HG03066 (cell line): ENCODE measurements at regions not wholly inside any gene's neighbourhood (a gene's known extent, or its start where the extent isn't known, plus 50 kb on each side); places are given as distances from the start of the nearest gene placed in this dataset.
"Not testable (repeated sequence)": the region's sequence is repeated elsewhere in the genome, so short reads cannot be mapped to it uniquely, and the experiment has no call there.

ENCODE experiments used
- ATAC-seq: cut with Tn5 transposase; IDR thresholded peaks from one replicate; pipeline ENCODE4 v1.9.1; 2021; ENCODE audit warnings: low read depth; ENCODE audit not compliant: unreplicated experiment

DNA sequence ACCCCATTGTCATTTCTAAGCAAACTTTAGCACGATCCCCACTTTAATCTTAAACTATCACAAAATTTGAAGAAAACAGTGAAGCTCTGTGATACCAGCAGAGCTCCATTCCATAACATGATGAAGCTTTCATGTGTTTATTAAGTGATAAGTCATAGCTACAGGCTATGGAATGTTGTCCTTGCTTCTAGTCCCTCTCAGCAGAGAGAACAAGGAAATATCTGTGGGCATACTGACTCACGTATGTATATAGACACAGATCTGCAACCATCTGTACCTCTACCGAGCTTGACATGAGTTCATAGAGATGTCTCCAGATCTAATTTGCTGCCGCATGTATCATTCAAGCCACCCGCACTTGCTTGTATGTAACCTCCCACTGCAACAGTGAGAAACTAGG is 588.9 kb downstream of the ETS1 start:
- ATAC-seq, result no peak

DNA sequence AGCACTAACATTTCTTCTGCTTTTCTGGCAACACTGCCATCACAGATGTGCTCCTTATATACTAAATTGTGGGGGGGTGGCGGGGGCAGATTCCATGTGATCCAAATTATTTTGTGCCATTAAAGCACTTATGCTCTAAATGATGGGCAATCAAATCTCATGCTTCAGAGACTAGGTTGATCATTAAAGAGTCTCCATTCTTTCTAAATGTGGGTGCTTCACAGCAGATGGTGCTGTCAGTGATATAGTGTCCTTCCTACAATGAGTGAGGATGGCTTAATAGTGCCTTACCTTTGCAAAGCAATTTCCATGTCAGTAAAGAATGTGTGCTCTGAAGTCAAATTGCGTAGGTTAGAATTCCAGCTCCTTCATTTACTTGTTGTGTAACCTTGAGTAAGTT is 589.8 kb downstream of the ETS1 start:
- no peak for ATAC-seq

DNA sequence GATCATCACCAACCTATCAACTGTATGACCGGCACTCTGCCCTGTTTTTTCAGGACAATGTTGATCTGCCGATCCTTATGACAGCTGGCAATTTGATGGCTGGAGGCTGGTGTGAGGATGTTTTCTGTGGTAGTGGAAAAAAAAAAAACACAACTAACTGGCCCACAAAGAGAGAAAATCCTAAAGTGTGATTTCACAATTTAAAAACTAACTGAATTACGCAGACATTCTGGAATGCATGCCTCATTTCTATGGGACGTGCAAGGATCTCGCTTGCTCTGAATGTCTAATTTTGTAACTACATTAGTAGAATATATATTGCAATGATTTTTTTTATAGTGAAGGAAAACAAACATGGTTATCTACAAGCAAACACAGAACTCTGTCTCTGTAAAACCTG is 590.5 kb downstream of the ETS1 start:
- ATAC-seq, result no peak

DNA sequence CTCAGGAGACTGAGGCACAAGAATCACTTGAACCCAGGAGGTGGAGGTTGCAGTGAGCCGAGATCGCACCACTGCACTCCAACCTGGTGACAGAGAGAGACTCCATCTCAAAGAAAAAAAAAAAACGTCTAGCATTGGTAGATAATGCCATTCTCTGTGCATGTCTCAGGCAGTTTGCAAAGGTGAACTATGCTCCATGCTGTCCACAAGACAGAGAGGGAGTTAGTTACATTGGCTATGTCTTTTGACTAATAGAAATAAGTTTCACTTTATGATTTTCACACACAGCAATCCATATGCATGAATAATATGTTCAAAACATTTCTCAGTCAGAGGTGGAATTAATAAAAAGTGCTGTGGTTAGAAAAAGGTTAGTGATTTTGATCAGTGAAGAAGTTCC is 591.4 kb downstream of the ETS1 start:
- ATAC-seq, result no peak

DNA sequence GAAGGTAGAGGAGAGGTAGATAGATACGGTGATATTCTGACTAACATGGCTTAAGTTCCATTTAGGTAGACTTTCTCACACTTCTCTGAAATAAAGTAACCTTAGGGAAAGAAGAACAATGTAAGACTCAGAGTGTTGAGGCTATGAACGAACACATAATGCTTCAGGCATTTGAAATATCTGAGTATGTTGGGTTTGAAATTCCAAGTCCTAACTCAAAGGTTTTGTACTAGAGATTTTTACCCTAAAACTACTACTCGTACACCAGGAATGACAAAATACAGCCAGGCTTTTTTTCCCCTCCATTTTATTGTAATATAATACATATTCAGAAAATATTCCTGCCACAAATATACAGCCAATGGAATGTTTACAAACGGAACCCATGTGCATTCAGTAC is 592.6 kb downstream of the ETS1 start:
- no peak for ATAC-seq

DNA sequence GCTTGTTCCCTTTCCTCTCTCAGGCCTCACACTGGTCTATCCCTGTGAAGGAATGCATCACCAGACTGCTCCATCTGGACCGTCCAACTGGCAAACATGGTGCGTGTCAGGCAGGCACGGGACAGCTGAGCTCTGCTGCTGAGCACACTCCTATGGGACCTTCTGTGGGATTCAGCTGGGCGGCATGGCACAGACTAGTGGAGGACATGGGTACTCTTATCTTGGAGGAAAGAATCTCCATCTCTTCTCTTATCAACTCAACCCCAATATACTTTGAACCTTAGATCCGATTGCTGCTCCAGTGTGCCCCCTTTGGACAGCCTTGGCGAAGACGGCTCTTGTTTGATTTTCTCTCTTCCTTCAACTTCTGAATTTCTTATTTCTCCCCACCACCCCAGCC is 593.6 kb downstream of the ETS1 start:
- ATAC-seq, result no peak

DNA sequence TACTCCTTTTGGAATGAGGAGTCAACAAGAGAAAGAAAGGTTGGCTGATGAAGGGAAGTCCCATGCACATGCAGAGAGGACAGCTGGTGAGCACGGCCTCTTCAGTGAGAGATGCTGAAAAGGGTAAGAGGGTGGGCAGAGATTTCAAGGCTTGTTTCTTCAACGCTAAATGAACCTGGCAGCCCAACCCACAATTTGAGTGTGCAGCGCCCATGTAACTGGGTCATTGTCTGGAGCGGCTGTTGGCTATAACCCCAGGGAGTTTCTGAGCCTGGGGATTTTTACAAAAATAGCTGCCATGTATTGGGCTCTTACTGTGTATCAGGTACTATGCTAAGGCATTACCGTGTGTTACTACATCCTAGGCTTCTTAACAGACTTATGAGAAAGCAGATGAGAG is 594.1 kb downstream of the ETS1 start:
- no peak for ATAC-seq

DNA sequence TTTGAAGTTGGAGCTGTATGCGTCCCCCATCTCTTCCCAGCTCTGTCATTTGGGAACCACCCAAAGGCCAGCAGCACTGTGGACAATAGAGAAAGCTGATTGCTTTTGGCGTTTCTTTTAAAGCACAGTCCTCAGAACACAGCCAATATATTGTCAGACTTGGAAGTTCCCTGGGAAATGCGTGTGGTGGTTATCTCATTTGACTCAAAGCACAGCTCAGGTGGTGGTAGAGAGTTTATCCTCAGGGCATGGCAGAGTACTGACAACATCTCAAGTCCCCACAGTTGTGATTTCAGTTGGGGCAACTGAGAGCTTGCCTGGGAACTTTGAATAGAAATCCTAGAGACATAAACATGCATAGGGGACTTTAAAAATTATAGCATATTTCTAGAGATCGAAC is 601.3 kb downstream of the ETS1 start:
- no peak for ATAC-seq

DNA sequence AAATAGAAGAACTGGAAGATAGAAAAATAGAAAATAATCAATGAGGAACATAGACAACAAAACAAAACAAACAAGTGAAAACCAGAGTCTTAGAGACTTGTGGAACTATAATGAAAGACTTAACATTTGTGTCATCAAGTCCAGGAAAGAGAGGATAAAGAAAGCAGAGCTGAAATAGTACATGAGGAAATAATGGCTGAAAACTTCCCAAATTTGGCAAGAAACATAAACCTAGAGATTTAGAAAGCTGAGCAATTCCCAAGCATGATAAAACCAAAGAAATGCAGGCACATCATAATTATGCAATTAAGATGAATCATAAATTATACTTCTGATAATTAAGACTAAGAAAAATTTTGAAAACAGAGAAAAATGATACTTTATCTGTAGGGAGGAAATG is 614.5 kb downstream of the ETS1 start:
- no peak for ATAC-seq

DNA sequence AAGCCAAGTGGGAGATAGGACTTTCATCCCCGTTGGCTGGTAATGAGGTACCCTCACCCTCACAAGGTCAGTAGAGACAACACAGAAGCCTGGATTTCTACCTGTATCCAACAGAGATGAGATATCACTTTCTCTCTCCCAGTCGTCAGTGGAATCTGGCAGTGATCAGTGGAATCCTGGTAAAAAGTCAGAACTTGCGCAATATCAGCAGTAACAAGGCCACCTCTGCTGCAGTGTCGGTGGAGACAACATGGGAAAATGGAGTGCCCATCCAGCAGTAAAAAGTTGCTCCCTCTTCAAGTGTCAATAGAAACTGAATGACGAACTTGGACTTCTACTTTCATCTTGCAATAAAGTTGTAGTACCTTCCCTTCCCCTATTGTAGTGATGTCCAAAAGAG is 615.9 kb downstream of the ETS1 start:
- ATAC-seq, result no peak

DNA sequence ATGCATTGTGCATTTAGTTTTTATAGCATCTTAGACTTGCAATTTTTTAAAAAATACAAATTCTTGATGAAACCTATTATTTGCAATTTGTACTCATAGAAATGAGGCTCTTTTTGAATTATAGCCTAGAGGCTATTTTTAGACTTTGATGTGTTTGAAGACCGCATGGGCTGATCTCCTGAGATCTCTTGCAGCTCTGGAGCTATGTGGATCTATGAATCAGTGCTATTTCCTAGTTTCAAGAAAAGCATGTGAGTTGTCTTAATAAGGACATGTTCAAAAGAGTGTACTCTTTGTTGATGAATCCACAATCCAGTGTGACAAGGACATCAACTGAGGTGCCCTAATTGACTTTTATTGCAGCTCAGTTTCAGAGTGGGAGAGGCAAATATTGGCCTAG is 620.5 kb downstream of the ETS1 start:
- ATAC-seq, result no peak

DNA sequence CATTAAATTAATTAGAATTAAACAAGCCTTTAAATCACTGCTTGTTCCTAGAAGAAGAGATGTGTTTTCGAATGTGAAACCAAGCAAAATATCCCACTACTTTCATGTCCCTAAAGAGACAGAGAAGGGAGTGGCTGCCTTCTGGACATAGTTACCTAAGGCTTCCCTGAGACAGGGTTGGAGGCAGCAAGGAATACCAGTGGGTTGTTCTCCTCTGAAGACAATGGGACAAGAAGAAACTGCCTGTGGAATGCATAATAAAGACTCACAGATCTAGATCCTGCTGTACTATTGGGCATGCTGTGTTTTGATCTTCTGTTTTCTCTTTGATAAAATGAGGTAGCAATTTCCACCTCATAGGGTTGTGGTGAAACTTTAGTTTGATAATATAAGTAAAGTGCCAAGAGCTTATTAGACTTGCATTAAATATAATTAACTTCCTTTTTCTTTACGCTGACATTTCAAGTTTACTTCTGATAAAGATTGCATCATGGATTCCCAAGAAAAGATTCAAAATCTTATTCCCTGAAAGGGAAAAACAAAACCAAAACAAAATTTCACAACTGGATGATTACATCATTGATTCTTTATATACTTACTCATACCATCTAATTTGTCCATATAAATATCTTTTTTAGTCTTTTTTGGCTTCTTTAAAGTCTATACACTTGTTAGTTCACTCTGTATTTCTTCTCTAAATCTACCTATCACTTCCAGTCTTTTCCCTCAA is 621.3 kb downstream of the ETS1 start:
- ATAC-seq, result no peak

DNA sequence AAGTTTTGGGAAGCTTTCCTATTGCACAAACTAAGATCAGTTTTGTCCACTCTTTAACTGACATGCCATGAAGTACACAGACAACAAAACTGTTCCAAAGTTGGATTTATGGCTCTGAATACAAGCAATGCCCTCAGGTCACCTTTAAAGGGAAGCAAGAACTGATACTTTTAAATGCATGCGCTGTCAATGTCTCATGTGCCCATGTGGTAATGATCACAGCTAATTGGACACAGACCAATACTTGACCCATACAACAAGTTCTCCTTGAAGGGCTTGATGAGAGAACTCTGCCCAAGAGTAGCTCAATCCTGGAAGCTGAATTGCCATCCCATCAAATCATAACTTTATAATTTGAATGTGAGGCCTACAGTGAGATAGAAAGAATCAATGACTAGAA is 624.9 kb downstream of the ETS1 start:
- no peak for ATAC-seq

DNA sequence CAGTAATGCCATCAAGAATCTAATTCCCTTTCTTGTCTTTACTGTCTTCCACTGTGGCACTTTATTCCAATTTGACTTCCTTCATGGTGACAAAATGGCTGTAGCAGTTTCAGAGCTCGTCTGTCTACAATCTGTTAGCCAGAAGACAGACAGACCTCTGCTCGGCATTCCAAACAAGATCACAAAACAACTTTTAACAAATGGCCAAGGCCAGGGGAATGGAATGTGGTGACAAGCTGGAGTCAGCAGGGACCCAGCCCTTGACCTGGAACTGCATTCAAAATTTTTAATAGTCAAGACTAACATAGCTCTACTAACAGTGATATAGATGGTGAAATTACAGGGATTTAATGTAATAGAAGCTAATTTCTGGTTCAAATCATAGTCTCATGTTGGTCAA is 637.2 kb downstream of the ETS1 start:
- no peak for ATAC-seq

DNA sequence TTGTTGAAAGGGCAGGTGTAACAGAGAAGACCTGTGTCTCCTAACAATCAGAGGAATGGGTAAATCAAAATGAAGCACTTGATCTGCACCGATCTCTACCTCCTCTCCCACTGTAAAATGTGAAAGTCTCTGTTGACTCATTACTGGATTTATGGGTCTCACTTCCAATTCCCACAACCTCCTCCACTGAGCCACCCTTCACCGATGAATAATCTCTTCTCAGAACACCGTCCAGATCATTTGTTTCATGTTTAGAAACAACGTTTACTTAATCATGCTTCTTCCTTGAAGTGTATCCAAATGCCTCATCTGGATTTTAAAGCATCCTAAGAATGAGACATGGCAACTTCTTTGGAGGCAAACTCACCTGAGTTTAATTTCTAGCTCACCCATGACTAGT is 643.6 kb downstream of the ETS1 start:
- ATAC-seq, result no peak

DNA sequence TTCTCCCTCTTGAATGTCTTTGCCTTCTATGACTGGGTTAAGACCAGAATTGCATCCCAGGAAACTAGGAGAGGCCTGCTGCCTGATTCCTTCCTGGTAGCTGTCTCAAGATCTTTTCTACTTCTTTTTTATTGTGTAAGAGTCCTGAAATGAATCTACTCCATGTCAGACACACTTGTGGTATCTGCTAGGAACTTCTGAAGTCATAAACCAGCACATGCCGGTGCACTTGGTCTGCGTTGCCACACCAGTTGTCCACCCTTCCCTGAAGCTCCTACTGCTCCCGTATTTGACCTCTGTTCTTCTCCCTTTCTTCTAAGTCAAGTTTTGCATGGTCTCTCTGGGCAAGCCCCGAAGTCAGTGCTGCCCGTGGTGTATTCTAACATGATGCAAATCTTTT is 644.2 kb downstream of the ETS1 start:
- no peak for ATAC-seq

DNA sequence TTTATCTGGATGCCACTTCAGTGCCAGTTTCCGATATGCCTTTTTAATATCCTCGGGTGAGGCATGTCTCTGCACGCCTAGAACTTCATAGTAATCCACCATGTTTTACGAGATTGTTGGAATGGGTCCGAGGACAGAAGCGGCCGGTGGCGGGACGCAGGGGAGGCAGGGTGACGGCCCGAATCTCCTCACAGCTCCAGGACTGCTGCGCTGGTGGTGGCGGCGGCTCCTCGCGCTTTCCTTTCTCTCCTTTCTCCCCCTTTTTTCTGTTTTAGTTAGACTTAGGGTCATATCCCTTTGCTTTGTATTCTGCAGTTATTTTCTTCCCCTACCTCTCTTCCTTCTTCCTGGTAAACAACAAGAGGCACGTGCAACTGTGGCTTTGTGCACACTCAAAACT is 645.8 kb downstream of the ETS1 start:
- ATAC-seq, result not testable (repeated sequence)

DNA sequence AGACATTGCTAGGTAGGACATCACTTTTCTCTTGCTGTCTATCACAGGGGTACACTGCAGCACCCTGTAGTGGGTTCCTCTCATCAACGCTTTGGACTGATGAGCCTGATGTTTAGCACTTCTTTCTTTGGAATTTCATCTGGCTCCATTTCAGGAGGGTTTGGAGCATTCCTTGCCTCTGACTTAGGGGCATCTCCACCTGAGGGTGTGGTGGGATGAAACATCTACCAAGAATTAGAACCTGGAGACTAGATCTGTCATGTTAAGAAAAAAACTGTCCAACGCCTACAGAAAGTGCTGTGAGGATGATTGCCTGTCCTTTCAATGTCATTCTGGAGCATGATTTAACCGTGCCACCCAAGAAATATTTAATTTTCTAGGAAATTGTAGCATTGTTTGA is 648.4 kb downstream of the ETS1 start:
- ATAC-seq, result no peak

DNA sequence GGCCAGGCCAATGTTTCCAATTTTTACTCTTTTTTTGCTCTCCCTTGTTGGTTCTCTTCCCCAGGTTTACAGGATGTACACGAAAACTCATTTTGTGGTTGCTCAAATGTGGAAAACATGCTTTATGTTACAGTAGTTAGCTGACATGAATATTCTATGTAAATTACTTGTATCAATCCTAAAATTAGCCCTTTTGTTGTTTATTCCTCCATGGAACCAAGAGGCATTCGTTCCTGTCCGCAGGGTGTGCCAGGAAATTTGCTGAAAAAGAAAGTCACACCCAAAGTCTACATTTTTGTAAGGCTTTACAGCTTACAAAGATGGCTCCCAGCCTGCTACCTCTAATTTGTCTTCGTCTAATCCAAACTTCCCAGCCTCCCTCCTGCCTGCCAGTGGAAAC is 652.3 kb downstream of the ETS1 start:
- no peak for ATAC-seq

DNA sequence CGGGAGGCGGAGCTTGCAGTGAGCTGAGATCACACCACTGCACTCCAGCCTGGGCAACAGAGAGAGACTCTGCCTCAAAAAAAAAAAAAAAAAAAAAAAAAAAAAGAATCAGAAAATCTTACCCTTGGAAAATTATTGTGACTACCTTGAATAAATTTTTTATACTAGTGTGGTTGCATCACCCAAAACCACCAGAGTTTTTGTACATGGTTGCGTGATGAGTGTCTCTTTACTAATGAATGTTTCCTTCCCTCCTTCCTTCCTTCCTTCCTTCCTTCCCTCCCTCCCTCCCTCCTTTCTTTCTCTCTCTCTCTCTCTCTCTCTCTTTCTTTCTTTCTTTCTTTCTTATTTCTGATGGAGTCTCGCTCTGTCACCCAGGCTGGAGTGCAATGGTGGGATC is 653.4 kb downstream of the ETS1 start:
- ATAC-seq, result not testable (repeated sequence)

DNA sequence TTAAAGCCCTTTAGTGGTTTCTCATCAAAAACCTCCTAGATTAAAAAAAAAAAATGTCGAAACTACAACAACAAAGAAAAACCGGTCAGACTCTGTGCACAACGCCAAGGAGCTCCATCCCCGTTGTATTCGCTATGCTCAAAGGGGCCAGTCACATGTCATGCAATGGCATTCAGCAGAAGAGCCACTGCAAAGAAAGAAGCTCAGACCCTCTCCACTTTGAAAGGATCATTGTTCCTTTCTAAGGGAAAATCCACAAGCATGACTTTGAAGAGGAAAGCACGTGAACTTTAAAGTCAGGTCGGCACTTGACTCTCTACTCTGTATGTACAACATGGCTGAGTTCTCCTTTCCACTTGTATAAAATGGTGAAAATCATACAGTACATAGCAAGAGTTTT is 655.6 kb downstream of the ETS1 start:
- ATAC-seq, result no peak

DNA sequence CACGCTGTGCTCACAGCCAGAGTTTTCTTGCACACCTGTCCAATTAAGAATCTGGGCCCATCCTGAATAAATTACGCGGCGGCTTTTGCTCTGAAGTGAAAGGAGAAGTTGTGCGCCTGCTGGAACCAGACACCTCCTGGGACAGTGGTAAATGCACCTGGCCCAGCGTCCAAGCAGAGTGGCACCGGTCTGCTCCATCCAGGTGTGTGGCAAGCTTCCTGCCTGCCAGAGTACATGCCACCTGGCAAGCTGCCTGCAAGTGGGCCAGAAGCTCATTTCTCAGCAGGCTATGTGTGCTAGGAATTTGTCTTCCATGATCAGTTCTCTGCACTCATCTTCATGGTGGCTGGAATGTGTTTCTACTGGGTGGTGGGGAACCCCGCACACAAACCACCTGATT is 660.6 kb downstream of the ETS1 start:
- ATAC-seq, result no peak

DNA sequence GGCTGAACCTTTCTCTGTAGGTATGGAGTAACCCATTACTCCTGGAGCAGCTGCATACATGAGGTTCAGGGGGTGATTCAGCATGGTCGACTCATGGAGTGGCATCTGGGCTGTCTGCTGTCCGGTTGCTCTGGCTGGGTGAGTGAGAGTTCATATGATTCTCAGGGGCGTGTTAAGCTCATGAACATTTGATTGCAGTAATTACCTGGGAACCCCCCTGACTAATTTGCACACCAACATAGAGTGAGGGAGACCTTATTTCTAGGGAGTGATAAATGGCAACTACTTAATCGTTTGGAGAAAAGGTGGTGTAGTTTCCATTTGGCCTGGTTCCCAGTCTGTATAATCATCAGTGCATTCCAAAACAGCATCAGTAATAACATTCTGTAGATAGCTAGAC is 661.9 kb downstream of the ETS1 start:
- ATAC-seq, result no peak
